ENCODE measurements at regions not wholly inside any gene's neighbourhood (a gene's known extent, or its start where the extent isn't known, plus 50 kb on each side); places are given as distances from the start of the nearest gene placed in this dataset.

DNA sequence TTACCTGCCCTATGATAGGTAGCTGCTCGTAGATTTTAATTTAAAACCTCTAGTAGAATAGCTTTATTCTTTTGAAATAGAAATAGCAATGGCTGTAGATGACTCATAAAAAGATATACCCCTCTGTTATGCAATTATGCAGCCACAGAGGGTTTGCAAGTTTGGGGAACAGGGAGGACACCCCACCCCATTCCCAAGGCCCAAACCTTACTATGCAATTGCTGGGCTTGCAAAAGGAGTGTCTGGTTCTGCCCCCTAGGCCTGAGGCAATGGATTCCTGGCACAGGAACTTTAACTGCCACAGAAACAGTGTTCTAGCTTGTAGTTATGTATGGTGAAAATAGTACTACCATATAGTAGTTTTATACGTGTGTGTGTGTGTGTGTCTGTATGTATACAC lies 403.3 kb downstream of the ADAMTS20 start:
- TF ChIP-seq, protein P1, sequence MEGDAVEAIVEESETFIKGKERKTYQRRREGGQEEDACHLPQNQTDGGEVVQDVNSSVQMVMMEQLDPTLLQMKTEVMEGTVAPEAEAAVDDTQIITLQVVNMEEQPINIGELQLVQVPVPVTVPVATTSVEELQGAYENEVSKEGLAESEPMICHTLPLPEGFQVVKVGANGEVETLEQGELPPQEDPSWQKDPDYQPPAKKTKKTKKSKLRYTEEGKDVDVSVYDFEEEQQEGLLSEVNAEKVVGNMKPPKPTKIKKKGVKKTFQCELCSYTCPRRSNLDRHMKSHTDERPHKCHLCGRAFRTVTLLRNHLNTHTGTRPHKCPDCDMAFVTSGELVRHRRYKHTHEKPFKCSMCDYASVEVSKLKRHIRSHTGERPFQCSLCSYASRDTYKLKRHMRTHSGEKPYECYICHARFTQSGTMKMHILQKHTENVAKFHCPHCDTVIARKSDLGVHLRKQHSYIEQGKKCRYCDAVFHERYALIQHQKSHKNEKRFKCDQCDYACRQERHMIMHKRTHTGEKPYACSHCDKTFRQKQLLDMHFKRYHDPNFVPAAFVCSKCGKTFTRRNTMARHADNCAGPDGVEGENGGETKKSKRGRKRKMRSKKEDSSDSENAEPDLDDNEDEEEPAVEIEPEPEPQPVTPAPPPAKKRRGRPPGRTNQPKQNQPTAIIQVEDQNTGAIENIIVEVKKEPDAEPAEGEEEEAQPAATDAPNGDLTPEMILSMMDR (conservative IDR thresholded peaks at IDR 0.05; ENCODE audit: low read depth, low read length): no peak
- no peak for DNase-seq (ENCODE audit: low read depth)
- no peak overlapping the region for H3K4me3 ChIP-seq (ENCODE audit: low read depth, low read length)

DNA sequence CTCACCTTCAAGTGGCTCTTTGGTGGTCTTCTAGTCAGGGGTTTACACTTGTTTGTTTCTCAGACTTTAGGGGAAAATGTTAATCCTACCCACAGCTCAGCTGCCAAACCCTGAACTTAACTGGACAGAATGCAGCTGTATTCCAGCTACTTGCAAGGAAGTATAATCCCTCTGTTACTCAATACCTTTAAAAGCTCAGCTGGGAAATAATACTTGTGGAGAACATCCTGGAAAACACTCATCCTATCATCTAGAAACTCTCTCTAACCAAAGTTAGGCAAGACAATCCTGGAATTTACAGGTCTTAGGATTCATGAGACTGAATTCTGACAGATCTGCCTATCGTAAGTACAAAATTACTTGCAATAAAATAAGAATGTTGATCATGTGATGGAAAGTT lies 404.1 kb downstream of the ADAMTS20 start:
- H3K4me3 ChIP-seq (ENCODE audit: low read depth, low read length): no peak overlapping the region
- TF ChIP-seq, protein P1 (conservative IDR thresholded peaks at IDR 0.05; ENCODE audit: low read depth, low read length): no peak
- DNase-seq (ENCODE audit: low read depth): no peak

DNA sequence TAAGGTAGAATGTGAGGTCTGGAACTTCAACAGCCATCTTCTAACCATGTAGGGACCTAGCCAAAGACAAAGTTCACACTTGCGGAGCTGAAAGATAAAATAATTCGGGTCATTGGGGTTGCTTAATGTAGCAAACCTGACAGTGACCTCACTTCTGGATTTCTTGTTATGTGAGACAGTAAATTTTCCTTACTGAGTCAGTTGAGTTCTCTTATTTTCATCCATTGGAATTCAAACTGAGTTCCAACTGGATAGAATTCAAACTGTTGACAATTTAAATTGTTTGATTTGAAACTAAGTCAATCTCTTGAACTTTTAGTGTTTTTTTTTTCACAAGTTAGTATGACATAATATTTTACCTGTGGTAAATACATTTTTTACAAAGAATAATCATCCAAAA lies 406.5 kb downstream of the ADAMTS20 start:
- no peak overlapping the region for H3K4me3 ChIP-seq (ENCODE audit: low read depth, low read length)
- TF ChIP-seq, protein P1 (conservative IDR thresholded peaks at IDR 0.05; ENCODE audit: low read depth, low read length): no peak
- no peak for DNase-seq (ENCODE audit: low read depth)

DNA sequence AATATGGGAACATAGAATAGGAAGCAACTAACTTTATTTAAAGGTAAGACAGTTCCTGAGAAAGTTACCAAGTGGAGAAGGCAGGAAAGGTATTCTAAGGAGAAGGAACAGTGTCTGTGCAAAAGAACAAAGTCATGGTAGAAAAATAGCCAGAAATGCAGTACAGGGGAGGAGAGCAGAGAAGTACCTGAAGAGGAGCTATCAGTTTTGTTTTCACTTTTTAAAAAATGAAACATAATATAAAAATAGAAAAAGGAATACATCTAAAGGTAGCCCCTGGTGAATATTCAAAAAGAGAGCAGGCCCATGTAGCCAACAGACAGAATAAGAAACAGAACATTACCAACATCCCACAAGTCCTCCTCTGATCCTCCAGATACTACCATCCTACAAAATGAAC lies 408.7 kb downstream of the ADAMTS20 start:
- H3K4me3 ChIP-seq (ENCODE audit: low read depth, low read length): no peak overlapping the region
- TF ChIP-seq, protein P1 (conservative IDR thresholded peaks at IDR 0.05; ENCODE audit: low read depth, low read length): no peak
- no peak for DNase-seq (ENCODE audit: low read depth)

DNA sequence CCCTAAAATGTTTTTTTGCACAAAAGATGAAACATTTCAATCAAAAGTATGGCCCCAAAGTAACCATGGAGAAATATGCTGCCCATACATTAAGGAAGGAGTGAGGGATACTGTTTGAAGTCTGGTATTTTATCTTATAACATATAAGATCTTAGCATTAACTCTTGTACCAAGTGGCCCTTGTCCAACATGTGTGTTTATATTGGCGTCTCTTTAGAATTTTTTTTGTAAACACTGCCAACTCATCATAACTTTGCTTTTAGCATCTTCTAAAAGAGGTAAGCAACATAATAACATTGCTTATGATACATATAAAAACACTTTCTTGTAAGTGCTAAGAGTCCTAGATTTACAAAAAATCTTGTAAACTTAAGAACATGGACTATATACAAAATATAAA lies 419.7 kb downstream of the ADAMTS20 start:
- H3K4me3 ChIP-seq (ENCODE audit: low read depth, low read length): no peak overlapping the region
- DNase-seq (ENCODE audit: low read depth): no peak
- TF ChIP-seq, protein P1 (conservative IDR thresholded peaks at IDR 0.05; ENCODE audit: low read depth, low read length): no peak

DNA sequence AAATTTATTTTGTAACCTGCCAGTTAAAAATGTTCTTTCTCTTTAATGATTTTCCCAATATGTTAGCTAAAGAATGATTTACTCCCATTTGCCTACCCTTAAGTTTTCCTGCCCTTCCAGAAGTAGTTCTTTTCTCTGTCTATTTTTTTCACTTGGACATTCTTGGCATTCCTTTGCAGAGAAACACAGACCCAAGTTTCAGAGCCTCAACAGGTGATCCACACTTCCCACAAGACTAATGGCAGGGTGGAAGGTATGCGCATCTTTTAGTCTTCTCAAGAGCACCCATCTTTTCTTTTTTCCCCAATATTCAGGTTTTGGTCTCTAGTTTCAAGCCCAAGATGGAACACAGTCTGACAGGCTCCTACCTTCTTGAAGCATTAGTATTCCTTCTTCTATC lies 420.7 kb downstream of the ADAMTS20 start:
- TF ChIP-seq, protein P1 (conservative IDR thresholded peaks at IDR 0.05; ENCODE audit: low read depth, low read length): no peak
- H3K4me3 ChIP-seq (ENCODE audit: low read depth, low read length): no peak overlapping the region
- no peak for DNase-seq (ENCODE audit: low read depth)

DNA sequence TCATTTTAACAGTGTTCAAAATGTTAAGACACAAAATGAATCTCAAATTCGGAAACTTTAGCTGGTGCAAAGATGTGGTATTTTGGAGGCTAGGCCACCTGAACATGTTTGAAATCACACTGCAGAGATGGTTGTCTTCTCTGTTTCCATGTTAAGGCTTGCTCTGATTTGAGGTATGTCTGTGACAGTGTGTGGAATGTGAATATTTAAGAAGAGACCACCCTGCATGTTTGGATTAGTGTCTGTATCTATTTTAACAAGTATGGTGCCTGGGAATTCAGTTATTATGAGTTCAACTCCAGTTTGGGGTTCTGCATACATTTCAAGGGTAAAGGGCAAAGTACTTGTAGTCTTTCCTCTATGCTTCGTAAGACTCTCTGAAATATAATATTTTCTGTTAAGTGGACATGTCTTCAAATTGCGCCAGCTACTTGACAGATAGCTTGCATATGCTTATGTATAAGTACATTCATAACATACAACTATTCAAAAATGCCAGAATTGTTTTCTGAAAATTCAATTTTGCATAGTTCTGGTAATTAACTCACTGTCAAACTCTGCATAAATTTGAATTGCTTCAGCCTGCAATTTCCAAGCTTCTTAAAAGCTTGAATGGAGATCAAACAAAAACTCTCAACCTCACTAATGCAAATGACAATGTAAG lies 424.0 kb downstream of the ADAMTS20 start:
- H3K4me3 ChIP-seq (ENCODE audit: low read depth, low read length): no peak overlapping the region
- TF ChIP-seq, protein P1 (conservative IDR thresholded peaks at IDR 0.05; ENCODE audit: low read depth, low read length): no peak
- DNase-seq (ENCODE audit: low read depth): no peak
